H1 (cell line): ENCODE measurements at regions not wholly inside any gene's neighbourhood (a gene's known extent, or its start where the extent isn't known, plus 50 kb on each side); places are given as distances from the start of the nearest gene placed in this dataset.

Experiments
- CTCF ChIA-PET: fragments of 300-600 bp; sonication (Branson Sonifier 250); formaldehyde crosslinking; loops from one replicate; lab custom pipeline; 2021; ENCODE audit not compliant: partially characterized antibody; lab: Charles Lee
- POLR2A ChIA-PET: fragments of 300-600 bp; sonication (Branson Sonifier 250); formaldehyde crosslinking; loops from one replicate; lab custom pipeline; 2021; ENCODE audit warnings: inconsistent platforms; ENCODE audit not compliant: partially characterized antibody; lab: Charles Lee
- DNase-seq, 2 experiments: peaks; one replicate each; pipeline versions ENCODE4 v3.0.0 to v3.0.0-alpha.2; 2010 to 2022; ENCODE audit warnings: low spot score in 2 of 2, low read depth in 1 of 2, mixed read lengths in 1 of 2
- FAIRE-seq: peaks from 2 replicates; lab custom pipeline; 2011; peaks lifted over from hg19 to GRCh38; lab: Jason Lieb, UNC
- H2AFZ ChIP-seq: 2 replicates; pipeline ENCODE4 v1.8.1; 2012; ENCODE audit warnings: low read length, inconsistent platforms
- H2AK5ac ChIP-seq: 2 replicates; pipeline ENCODE4 v1.6.1; 2013; ENCODE audit warnings: low read depth, low read length
- H2BK120ac ChIP-seq: replicated peaks from 2 replicates; pipeline ENCODE3; 2013; ENCODE audit warnings: low read depth, low read length, inconsistent platforms
- H2BK12ac ChIP-seq: 2 replicates; pipeline ENCODE4 v1.6.1; 2013; ENCODE audit warnings: low read depth, low read length
- H2BK15ac ChIP-seq: 2 replicates; pipeline ENCODE4 v1.6.1; 2013; ENCODE audit warnings: low read length
- H2BK20ac ChIP-seq: 2 replicates; pipeline ENCODE4 v1.6.1; 2013; ENCODE audit warnings: low read length
- H2BK5ac ChIP-seq: 2 replicates; pipeline ENCODE4 v1.6.1; 2013; ENCODE audit warnings: low read depth, low read length
- H3K14ac ChIP-seq: 2 replicates; pipeline ENCODE4 v1.6.1; 2013; ENCODE audit warnings: inconsistent platforms; ENCODE audit not compliant: insufficient read length
- H3K18ac ChIP-seq: 2 replicates; pipeline ENCODE4 v1.6.1; 2013; ENCODE audit warnings: low read length; ENCODE audit errors: extremely low read depth
- H3K23ac ChIP-seq: 2 replicates; pipeline ENCODE4 v1.6.1; 2013; ENCODE audit warnings: inconsistent platforms; ENCODE audit not compliant: insufficient read length
- H3K23me2 ChIP-seq: 2 replicates; pipeline ENCODE4 v1.6.1; 2013; ENCODE audit warnings: low read depth, low read length
- H3K27ac ChIP-seq: 2 replicates; pipeline ENCODE4 v1.6.1; 2011; ENCODE audit warnings: low read depth, low read length, inconsistent platforms
- H3K27me3 ChIP-seq, 4 experiments: replicated peaks in 1 of 4; 1 replicate in 1 of 4; 2 replicates in 3 of 4; pipeline versions ENCODE4 v1.6.1 to v1.8.1; 2011 to 2013; ENCODE audit warnings: low read length in 3 of 4, mild to moderate bottlenecking in 3 of 4, inconsistent platforms in 2 of 4, mixed read lengths in 2 of 4, moderate library complexity in 1 of 4; ENCODE audit not compliant: control insufficient read depth in 3 of 4, insufficient read depth in 3 of 4; ENCODE audit errors: extremely low read depth in 1 of 4
- H3K36me3 ChIP-seq, 4 experiments: 2 replicates each; pipeline versions ENCODE4 v1.6.1 to v1.8.1; 2011 to 2013; ENCODE audit warnings: mild to moderate bottlenecking in 4 of 4, low read length in 3 of 4, moderate library complexity in 2 of 4, control low read depth in 1 of 4, inconsistent platforms in 1 of 4; ENCODE audit not compliant: insufficient read depth in 4 of 4, control insufficient read depth in 2 of 4
- H3K4ac ChIP-seq: replicated peaks from 2 replicates; pipeline ENCODE3; 2013; ENCODE audit warnings: low read length, low read depth, mixed read lengths, inconsistent platforms; ENCODE audit not compliant: insufficient read length
- H3K4me1 ChIP-seq, 4 experiments: replicated peaks in 1 of 4; 1 replicate in 1 of 4; 2 replicates in 3 of 4; pipeline versions ENCODE4 v1.6.1 to v1.8.1; 2011 to 2013; ENCODE audit warnings: low read length in 3 of 4, inconsistent platforms in 2 of 4, mixed read lengths in 1 of 4; ENCODE audit not compliant: insufficient read depth in 4 of 4, control insufficient read depth in 3 of 4
- H3K4me2 ChIP-seq, 2 experiments: 2 replicates each; pipeline versions ENCODE4 v1.6.1 to v1.8.1; 2011 to 2013; ENCODE audit warnings: low read depth in 2 of 2, low read length in 2 of 2, control low read depth in 1 of 2, inconsistent platforms in 1 of 2, mild to moderate bottlenecking in 1 of 2; ENCODE audit not compliant: insufficient read depth in 1 of 2
- H3K4me3 ChIP-seq, 4 experiments: fragments of 200-600, 300-600 bp in 1 of 4; sonication (generic), shearing (Covaris generic), sonication (Bioruptor Twin) in 1 of 4; 2 replicates each; pipeline versions ENCODE4 v1.5.1 to v1.8.1; 2011 to 2016; ENCODE audit warnings: low read length in 4 of 4, low read depth in 3 of 4, control low read depth in 2 of 4, inconsistent platforms in 2 of 4, mild to moderate bottlenecking in 2 of 4, mixed read lengths in 1 of 4, moderate library complexity in 1 of 4; ENCODE audit not compliant: insufficient read depth in 2 of 4; ENCODE audit errors: extremely low read depth in 1 of 4
- H3K56ac ChIP-seq: replicated peaks from 2 replicates; pipeline ENCODE3; 2013; ENCODE audit warnings: low read depth, mild to moderate bottlenecking, mixed read lengths, low read length, inconsistent platforms; ENCODE audit not compliant: insufficient read length
- H3K79me1 ChIP-seq: 2 replicates; pipeline ENCODE4 v1.6.1; 2013; ENCODE audit warnings: low read depth, low read length, control low read depth
- H3K79me2 ChIP-seq, 2 experiments: 2 replicates each; pipeline versions ENCODE4 v1.6.1 to v1.8.1; 2012 to 2013; ENCODE audit warnings: low read length in 2 of 2, mild to moderate bottlenecking in 2 of 2, inconsistent platforms in 1 of 2; ENCODE audit not compliant: insufficient read depth in 2 of 2, control insufficient read depth in 1 of 2
- H3K9ac ChIP-seq, 4 experiments: replicated peaks in 1 of 4; 1 replicate in 1 of 4; 2 replicates in 3 of 4; pipeline versions ENCODE4 v1.6.1 to v1.8.1; 2011 to 2013; ENCODE audit warnings: low read depth in 3 of 4, low read length in 3 of 4, control low read depth in 2 of 4, mild to moderate bottlenecking in 2 of 4, moderate library complexity in 2 of 4, inconsistent platforms in 1 of 4; ENCODE audit errors: extremely low read depth in 1 of 4
- H3K9me3 ChIP-seq, 2 experiments: 2 replicates each; pipeline versions ENCODE4 v1.6.1 to v1.8.1; 2012 to 2013; ENCODE audit warnings: mild to moderate bottlenecking in 2 of 2, moderate library complexity in 2 of 2, control low read depth in 1 of 2, inconsistent platforms in 1 of 2, low read depth in 1 of 2, low read length in 1 of 2, mixed read lengths in 1 of 2; ENCODE audit not compliant: insufficient read depth in 2 of 2
- H4K20me1 ChIP-seq, 2 experiments: replicated peaks in 1 of 2; 2 replicates each; pipeline versions ENCODE3 to v1.8.1; 2011 to 2013; ENCODE audit warnings: inconsistent platforms in 2 of 2, low read length in 2 of 2, mild to moderate bottlenecking in 1 of 2; ENCODE audit not compliant: insufficient read depth in 2 of 2, control insufficient read depth in 1 of 2
- H4K5ac ChIP-seq: 2 replicates; pipeline ENCODE4 v1.6.1; 2013; ENCODE audit warnings: low read length, low read depth, mixed read lengths, inconsistent platforms; ENCODE audit not compliant: insufficient read length
- H4K8ac ChIP-seq: 2 replicates; pipeline ENCODE4 v1.8.0; 2013; ENCODE audit warnings: mild to moderate bottlenecking, moderate library complexity, low read length, inconsistent platforms; ENCODE audit not compliant: insufficient read depth; ENCODE audit errors: extremely low read depth
- H4K91ac ChIP-seq: replicated peaks from 2 replicates; pipeline ENCODE3; 2013; ENCODE audit warnings: low read length, mixed read lengths, inconsistent platforms; ENCODE audit not compliant: insufficient read length
- CBX8 ChIP-seq: fragments of 300-800, 300-1000 bp; sonication (generic); IDR thresholded peaks from 2 replicates; pipeline ENCODE4 v1.7.1; 2016; ENCODE audit warnings: low read depth, low read length, borderline replicate concordance
- CREB1 ChIP-seq: IDR thresholded peaks from 2 replicates; pipeline ENCODE4 v1.6.1; 2012; ENCODE audit warnings: inconsistent platforms
- E2F6 ChIP-seq: IDR thresholded peaks from 2 replicates; pipeline ENCODE4 v1.6.1; 2012; ENCODE audit warnings: inconsistent platforms
- EZH2 ChIP-seq: fragments of 200-600 bp; sonication (generic); IDR thresholded peaks from 2 replicates; pipeline ENCODE4 v1.7.1; 2012; ENCODE audit warnings: low read depth, mild to moderate bottlenecking, moderate library complexity, low read length, inconsistent platforms; ENCODE audit not compliant: severe bottlenecking
- HDAC6 ChIP-seq: IDR thresholded peaks from one replicate; pipeline ENCODE4 v1.7.1; 2012; ENCODE audit warnings: low read depth, mild to moderate bottlenecking, inconsistent platforms, low read length, moderate library complexity
- MAFK ChIP-seq: IDR thresholded peaks from 2 replicates; pipeline ENCODE4 v1.6.1; 2012; ENCODE audit warnings: low read depth, mild to moderate bottlenecking, improper control_type of control experiment, low read length
- RNF2 ChIP-seq: fragments of 200-900, 300-1000 bp; sonication (generic); IDR thresholded peaks from 2 replicates; pipeline ENCODE4 v1.7.1; 2016; ENCODE audit warnings: borderline replicate concordance, low read depth, mild to moderate bottlenecking, antibody characterized with exemption, low read length; ENCODE audit not compliant: poor library complexity, severe bottlenecking; ENCODE audit errors: missing control alignments
- TEAD4 ChIP-seq: IDR thresholded peaks from 2 replicates; pipeline ENCODE4 v1.6.1; 2012; ENCODE audit warnings: low read depth, low read length, inconsistent platforms, mixed read lengths
- USF2 ChIP-seq: IDR thresholded peaks from 2 replicates; pipeline ENCODE4 v1.6.1; 2011; ENCODE audit warnings: low read length, improper control_type of control experiment
- WGBS, 2 experiments: shearing (Covaris generic) in 1 of 2; methylation state at CpG; one replicate each; pipeline versions ENCODE4 v1.1.6 to v1.1.7; 2013 to 2015; ENCODE audit warnings: low lambda C conversion rate in 2 of 2, mixed read lengths in 2 of 2, inconsistent platforms in 1 of 2, low coverage in 1 of 2, missing lambda C conversion rate in 1 of 2; ENCODE audit not compliant: insufficient replicate concordance in 2 of 2, insufficient coverage in 1 of 2, insufficient read length in 1 of 2; ENCODE audit errors: extremely low coverage in 1 of 2, missing lambda C conversion rate in 1 of 2; 5-methylcytosine and 5-hydroxymethylcytosine counted together
- TF ChIP-seq, protein P1 (sequence below): IDR thresholded peaks from 2 replicates; pipeline ENCODE4 v1.6.1; 2012; ENCODE audit warnings: low read length, inconsistent platforms

GRCh38 chr18:43719267-43719795 lies 442.0 kb upstream of the SYT4 start:
- H2AFZ ChIP-seq, result no peak overlapping the region
- H3K9me3 ChIP-seq, result no peaks in the 10 kb centered on the region
- H3K23me2 ChIP-seq, result no peaks in the 10 kb centered on the region
- no peak overlapping the region for H3K56ac ChIP-seq
- no peak overlapping the region for H4K91ac ChIP-seq
- H4K8ac ChIP-seq, result no peak overlapping the region
- H3K79me2 ChIP-seq, result no peaks in the 10 kb centered on the region
- CTCF ChIA-PET, result no interaction called here
- no peak for DNase-seq
- no peak overlapping the region for H3K4me2 ChIP-seq
- no peaks in the 10 kb centered on the region for H3K79me1 ChIP-seq
- no peak for FAIRE-seq
- H3K9ac ChIP-seq, result no peak overlapping the region; a peak in 1 of 7 replicates
- no peak overlapping the region for H3K27ac ChIP-seq
- H3K4ac ChIP-seq, result no peak overlapping the region
- H3K14ac ChIP-seq, result no peak overlapping the region
- no peak overlapping the region for H2BK15ac ChIP-seq
- no peaks in the 10 kb centered on the region for H3K4me1 ChIP-seq
- H3K23ac ChIP-seq, result no peak overlapping the region
- no peak overlapping the region for H4K5ac ChIP-seq
- POLR2A ChIA-PET, result no interaction called here
- no peak overlapping the region for H2BK20ac ChIP-seq
- no peak overlapping the region for H2BK120ac ChIP-seq
- no peak overlapping the region for H3K4me3 ChIP-seq
- no peak overlapping the region for H3K18ac ChIP-seq
- no peaks in the 10 kb centered on the region for H3K36me3 ChIP-seq
- no peaks in the 10 kb centered on the region for H4K20me1 ChIP-seq
- H3K27me3 ChIP-seq, result no peaks in the 10 kb centered on the region
- no peak overlapping the region for H2BK5ac ChIP-seq
- 90% methylated on average over 1 of the region's 1 CpG; no CpG with 5 or more reads in 1 of the 2 experiments for WGBS, 2 experiments
- no peak overlapping the region for H2AK5ac ChIP-seq
- no peak overlapping the region for H2BK12ac ChIP-seq
- TF ChIP-seq, protein P1, sequence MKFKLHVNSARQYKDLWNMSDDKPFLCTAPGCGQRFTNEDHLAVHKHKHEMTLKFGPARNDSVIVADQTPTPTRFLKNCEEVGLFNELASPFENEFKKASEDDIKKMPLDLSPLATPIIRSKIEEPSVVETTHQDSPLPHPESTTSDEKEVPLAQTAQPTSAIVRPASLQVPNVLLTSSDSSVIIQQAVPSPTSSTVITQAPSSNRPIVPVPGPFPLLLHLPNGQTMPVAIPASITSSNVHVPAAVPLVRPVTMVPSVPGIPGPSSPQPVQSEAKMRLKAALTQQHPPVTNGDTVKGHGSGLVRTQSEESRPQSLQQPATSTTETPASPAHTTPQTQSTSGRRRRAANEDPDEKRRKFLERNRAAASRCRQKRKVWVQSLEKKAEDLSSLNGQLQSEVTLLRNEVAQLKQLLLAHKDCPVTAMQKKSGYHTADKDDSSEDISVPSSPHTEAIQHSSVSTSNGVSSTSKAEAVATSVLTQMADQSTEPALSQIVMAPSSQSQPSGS, result no peak
- TF ChIP-seq EZH2, result no peak
- no peak for TF ChIP-seq MAFK
- TF ChIP-seq RNF2, result no peak
- TF ChIP-seq HDAC6, result no peak
- TF ChIP-seq CREB1, result no peak
- TF ChIP-seq E2F6, result no peak
- no peak for TF ChIP-seq USF2
- TF ChIP-seq CBX8, result no peak
- TF ChIP-seq TEAD4, result no peak
